ENCODE measurements at regions not wholly inside any gene's neighbourhood (a gene's known extent, or its start where the extent isn't known, plus 50 kb on each side); places are given as distances from the start of the nearest gene placed in this dataset.

GRCh38 chr5:167571824-167572223, 719.6 kb upstream of the WWC1 start:
- H3K4me3 ChIP-seq (ENCODE audit: control insufficient read depth, low read depth, low read length): no peak overlapping the region
- DNase-seq (ENCODE audit: low read depth): no peak
- TF ChIP-seq CTCF (conservative IDR thresholded peaks at IDR 0.05; ENCODE audit: control insufficient read depth, insufficient read depth, low read depth, low read length): no peak

DNA sequence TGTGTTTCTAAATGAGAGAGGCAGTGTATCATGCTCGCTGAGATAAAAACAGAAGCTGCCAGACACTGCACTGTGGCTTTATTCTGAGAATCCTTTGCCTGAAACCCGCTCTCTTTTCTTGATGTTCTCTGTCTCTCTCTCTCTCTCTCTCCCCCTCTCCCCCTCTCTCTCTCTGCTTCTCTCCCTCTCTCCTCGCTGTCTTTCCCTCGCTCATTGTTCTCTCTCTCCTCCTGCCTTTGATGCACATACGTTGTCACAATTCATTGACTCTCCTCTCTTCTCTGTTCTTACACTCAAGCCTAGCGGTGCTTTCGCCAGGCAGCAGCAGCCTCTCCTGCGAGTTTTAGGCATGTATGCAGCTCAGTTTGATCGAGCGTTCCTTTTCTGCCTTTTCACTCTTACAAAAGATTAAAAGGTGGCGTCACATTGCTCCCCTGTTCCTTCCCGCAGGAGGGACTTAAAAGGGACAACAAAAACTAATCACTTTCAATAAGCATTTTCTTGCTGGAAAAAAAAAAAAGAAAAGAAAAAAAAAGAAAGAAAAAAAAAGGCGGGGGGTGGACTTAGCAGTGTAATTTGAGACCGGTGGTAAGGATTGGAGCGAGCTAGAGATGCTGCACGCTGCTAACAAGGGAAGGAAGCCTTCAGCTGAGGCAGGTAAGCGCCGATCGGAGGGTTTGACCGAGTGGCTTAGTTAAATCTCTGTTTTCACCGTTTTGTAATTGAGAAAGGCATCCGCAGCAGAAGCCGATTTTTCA, 717.9 kb upstream of the WWC1 start:
- H3K4me3 ChIP-seq (ENCODE audit: control insufficient read depth, low read depth, low read length): peak overlapping the region; percentile 47
- no peak for TF ChIP-seq CTCF (conservative IDR thresholded peaks at IDR 0.05; ENCODE audit: control insufficient read depth, insufficient read depth, low read depth, low read length)
- peak; percentile 46 for DNase-seq (ENCODE audit: low read depth)

GRCh38 chr5:167574464-167574863, 717.0 kb upstream of the WWC1 start:
- TF ChIP-seq CTCF (conservative IDR thresholded peaks at IDR 0.05; ENCODE audit: control insufficient read depth, insufficient read depth, low read depth, low read length): no peak
- H3K4me3 ChIP-seq (ENCODE audit: control insufficient read depth, low read depth, low read length): no peak overlapping the region
- no peak for DNase-seq (ENCODE audit: low read depth)

DNA sequence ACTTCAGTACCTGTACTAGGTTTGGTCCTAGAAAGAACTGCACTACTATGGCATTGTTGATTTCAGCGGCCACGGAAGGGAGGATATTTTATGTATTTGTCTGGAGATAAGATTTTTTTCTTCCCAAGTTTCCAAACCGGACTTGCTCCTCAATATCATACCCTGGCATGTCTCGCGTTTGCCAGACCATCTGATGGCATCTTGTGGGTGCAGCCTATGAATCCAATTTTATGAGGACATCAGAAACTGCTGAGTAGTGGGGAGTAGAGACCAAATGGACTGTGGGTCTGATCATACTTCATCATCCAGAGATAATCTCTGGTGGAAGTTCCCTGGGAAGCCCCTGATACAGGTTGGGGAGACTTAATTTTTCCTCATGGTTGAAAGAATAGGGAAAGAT, 716.1 kb upstream of the WWC1 start:
- DNase-seq (ENCODE audit: low read depth): no peak
- no peak for TF ChIP-seq CTCF (conservative IDR thresholded peaks at IDR 0.05; ENCODE audit: control insufficient read depth, insufficient read depth, low read depth, low read length)
- H3K4me3 ChIP-seq (ENCODE audit: control insufficient read depth, low read depth, low read length): no peak overlapping the region

DNA sequence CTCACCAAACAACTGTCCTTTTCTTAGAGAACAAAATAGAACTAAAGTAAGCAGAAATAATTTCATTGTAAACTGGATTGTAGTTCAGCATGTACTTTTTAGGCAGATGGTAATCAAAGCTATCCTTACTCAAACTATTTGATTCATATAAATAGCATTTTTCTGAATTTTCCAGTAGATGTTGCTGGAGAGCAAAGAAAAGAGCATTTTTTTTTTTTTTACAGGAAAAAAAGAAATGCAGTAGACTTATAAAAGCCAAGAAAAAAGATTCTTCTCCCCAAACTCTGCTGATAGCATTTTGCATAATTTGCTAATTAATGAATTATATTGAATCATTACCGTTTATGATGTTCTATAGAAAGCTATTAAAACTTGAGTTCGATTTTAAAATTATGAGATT, 715.3 kb upstream of the WWC1 start:
- peak; percentile 9 for DNase-seq (ENCODE audit: low read depth)
- TF ChIP-seq CTCF (conservative IDR thresholded peaks at IDR 0.05; ENCODE audit: control insufficient read depth, insufficient read depth, low read depth, low read length): peak; percentile 14
- H3K4me3 ChIP-seq (ENCODE audit: control insufficient read depth, low read depth, low read length): no peak overlapping the region

DNA sequence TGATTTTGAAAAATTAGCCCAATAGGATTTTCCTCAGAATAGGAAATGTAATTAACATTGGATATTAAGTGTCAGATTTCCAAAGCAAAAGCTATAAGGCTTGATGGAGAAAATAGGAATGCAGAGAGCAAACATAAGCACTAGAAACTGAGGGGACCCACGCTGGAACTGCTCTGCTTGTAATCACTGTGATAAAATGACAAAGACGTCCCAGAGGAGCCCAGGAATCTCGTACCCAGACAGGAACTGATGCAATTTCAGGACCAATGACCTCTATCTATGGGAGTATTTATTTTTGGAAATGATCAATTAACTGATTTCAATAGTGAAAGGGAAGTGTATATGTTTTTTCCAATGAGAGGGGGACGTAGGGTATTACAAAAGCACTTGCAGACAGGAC, 714.5 kb upstream of the WWC1 start:
- DNase-seq (ENCODE audit: low read depth): no peak
- TF ChIP-seq CTCF (conservative IDR thresholded peaks at IDR 0.05; ENCODE audit: control insufficient read depth, insufficient read depth, low read depth, low read length): no peak
- no peak overlapping the region for H3K4me3 ChIP-seq (ENCODE audit: control insufficient read depth, low read depth, low read length)
